ENCODE measurements at regions not wholly inside any gene's neighbourhood (a gene's known extent, or its start where the extent isn't known, plus 50 kb on each side); places are given as distances from the start of the nearest gene placed in this dataset.

DNA sequence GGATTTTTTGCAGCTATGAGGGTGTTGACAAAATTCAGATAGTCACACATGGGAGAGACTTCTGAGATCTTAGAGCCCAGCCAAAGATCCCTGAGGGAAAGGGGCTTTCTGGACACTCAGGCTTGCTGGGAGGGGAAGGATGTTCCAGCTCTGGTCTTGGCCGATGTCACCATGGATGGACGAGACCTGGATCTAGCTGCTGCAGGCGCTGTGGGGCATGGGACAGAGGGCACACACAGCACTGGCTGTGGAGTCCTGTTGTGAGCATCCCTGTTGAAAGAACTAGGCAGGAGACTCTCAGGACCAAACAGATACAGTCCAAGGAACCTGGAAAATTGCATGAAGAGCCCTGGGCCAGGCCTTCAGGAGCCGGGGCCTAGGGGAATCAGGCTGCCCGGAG is 80.1 kb upstream of the SDK2 start:
- no peak for DNase-seq (ENCODE audit: low read depth in 2 of 2)

DNA sequence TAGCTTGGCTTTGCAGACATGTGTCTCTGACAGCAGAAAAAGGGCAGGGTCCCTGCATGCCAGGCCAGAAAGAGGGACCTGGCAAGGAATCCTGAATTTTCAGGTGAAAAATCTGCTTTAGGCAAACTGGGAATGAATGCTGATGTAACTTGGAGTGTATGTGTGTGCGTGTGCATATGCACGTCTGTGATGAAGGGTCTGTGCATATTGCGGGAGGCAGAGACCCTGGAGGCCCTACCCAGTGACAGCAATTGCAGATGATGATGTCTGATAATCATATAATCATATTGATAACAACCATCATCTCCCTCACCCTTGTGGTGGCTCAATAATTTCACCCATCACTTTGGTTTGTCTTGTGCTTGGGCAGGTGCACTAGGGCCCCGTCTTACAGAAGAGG is 80.7 kb upstream of the SDK2 start:
- no peak for DNase-seq (ENCODE audit: low read depth in 2 of 2)

DNA sequence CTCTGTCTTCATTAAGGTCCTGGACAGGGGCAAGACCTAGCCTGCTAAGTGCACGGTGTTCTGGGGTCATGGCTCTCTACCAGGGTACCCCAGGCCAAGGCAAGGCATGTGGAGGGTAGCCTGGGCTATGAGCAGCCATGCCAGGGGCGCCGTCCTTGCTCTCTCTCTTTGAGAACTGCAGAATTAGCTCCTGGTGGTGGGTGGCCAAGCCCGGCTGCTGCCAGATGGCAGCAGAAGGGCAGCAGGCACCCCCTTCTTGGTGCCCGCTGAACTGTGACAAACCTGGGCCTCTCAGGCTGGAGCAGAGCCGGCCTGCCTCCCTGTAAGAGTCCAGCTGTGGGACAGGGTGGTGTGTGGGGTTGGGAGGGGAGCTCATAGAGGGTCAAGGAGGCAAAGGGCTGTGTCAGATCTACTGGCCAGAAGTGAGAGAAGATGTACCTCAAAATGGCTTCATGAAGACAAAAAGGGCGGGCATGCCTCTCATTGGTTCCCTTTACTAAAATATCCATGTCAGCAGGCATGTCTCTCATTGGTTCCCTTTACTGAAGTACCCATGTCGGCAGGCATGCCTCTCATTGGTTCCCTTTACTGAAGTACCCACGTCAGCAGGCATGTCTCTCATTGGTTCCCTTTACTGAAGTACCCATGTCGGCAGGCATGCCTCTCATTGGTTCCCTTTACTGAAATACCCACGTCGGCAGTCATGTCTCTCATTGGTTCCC is 81.7 kb upstream of the SDK2 start:
- DNase-seq (ENCODE audit: low read depth in 2 of 2): no peak

DNA sequence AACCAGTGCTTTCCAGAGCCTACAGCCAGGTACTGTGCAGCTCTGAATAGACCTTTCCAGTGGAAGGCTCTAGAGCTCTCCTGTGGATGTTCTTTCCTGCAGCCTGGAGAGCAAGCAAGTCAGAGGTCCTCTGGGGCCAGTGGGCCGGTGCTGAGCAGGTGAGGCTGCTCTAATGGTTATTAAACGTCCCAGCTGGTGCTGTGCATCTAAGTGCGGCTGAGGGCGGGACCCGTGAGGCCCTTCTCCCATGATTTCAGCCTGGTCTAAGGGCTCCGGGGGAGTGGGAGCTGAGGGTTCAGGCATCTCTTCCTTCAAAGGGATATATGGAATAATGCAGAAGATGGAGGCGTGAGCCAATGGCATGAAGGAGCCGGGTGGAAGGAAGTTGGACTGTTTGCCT is 83.7 kb upstream of the SDK2 start:
- DNase-seq (ENCODE audit: low read depth in 2 of 2): no peak

DNA sequence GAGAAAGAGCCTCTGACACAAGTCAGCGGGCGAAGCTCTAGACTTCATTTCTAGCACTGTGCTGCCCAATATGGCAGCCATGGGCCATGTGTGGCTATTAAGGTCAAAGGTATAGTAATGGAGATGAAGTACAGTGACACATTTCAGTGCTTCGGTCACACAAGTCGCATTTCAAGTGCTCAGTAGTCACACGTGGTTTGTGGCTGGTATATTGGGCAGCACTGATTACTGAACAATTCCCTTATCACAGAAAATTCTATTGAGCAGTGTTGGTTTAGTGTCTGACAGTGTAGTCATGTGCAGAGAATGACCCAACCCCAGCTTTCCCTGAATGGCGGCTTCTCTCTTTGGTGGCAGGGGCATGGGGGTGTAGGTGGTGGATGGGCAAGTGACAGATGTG is 84.9 kb upstream of the SDK2 start:
- no peak for DNase-seq (ENCODE audit: low read depth in 2 of 2)

DNA sequence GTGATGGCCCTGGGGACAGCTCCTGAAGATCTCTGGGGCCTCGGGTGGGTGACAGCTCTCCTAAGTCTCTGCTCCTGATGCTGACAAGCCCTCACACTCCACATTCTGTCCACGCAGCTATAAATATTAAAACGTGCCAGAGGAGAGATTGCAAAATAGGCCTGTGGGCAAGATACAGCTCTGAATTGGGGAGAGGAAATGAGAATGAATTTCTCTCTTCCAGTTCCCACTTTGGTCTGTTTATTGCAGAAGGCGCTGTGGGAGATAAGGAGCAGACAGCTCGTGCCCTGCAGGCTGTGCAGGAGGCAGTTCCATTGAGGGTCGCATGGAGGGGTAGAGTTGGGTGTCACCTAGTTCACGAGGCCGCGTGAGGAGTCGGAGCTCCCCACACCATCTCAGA is 87.5 kb upstream of the SDK2 start:
- DNase-seq (ENCODE audit: low read depth in 2 of 2): no peak

DNA sequence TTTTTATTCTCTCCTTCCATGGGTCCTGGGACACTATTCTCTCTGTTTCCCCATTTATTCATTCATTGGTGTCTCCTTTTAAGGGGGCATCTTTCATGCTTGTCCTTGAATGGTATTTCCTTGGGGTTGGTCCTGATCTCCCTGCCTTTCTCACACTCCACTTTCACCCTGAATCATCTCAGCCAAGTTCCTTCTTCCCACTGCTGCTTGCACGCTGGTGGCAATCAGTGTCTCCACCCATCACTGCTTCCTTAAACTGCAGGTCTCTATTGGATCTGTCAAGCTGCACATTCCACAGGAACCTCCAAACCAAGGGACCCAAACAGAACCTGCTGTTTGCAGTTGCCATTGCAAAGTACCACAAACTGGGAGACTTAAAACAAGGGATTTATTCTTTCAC is 89.3 kb upstream of the SDK2 start:
- DNase-seq (ENCODE audit: low read depth in 2 of 2): no peak

DNA sequence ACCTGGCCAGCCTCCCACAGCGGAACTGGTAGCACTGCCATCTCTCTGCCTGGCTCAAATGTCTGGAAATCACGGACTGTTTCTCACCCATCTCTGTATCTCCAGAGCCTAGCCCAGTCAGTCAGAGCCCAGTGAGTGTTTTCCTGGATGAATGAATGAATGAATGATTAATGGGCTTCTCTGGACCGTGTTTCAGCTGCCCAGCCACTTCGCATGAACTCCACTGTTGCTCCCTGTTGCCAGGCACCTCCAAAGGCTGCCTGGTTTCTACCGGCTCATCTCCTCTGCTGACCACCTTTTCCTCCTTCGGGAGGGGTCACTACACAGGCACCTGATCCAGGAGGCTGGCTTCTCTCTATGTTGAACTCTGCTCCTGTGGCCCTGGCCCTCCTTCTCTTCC is 91.0 kb upstream of the SDK2 start:
- no peak for DNase-seq (ENCODE audit: low read depth in 2 of 2)

DNA sequence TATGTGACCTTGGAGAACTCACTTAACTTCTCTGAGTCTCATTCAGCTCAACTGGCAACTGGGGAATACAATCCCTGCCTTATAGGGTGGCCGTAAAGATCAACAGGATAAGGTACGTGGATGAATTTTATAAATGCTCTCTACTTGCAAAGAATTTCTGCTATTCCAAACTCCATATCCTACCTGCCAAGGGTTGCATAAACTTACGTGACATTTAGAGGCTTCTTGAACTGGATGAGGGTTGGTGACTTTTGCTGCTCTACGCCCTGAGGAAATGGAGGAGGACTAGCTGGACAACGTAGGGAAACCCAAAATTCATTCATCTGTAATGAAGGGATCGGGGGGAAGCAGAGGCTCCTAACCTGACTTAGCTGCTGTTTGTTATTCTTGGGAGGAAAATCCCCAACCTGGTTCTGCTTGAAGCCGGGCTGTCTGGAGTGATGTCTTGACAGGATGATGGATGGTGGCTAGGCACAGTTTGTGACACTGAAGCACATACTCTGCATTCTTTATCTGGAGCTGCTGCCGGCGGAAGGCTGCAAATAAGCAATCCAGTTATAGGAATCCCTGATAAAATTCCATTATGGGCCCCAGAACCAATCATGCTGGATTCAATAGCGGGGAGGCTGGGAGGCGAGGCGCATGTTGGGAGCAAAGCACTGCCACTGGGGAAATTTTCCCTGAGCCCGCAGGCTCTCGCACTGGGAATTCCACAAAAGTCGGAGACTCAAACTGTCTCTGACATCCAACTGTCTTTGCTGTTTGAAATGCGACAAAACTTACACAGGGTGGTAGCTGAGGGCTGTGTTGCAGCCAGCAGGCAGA is 94.7 kb upstream of the SDK2 start:
- DNase-seq (ENCODE audit: low read depth in 2 of 2): no peak

DNA sequence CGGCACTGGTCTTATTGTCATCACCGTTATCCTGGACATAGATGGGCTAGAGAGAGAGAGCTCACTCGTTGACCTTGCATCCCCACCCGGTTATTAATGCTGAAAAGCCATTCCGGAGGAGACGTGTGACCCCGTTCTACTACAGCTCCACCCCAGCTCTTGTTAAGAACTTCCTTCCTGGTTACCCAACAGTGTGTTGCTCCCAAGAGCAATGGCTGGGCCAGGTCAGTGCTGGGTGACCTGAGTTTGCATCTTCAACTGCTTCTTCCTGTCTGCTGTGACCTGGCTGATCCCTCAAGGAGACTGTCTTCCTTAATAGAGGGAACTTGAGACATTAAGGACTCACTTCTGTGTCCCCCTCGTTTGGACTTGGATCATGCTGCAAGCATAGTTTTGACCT is 96.1 kb upstream of the SDK2 start:
- no peak for DNase-seq (ENCODE audit: low read depth in 2 of 2)

DNA sequence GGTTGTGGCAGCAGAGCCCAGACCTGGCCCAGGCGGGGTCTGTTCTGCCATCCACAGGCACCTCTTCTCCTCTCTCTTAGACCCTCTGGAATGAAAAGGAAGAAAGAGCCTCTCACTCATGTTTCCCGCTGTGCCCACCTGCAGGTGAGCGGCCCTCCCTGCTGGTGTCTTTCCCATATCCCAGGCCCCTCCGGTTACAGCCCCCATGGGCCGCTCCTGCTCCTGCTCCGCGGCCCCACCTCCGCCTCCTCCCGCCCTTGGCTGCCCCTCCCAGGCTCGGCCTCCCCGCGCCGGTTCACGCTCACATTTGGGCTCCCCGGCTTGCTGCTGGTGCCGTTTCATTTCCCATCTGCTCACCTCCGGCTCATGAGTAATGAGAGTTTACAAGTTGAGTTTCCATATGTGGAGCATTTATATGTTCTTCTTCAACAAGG is 98.7 kb upstream of the SDK2 start:
- no peak for DNase-seq (ENCODE audit: low read depth in 2 of 2)

DNA sequence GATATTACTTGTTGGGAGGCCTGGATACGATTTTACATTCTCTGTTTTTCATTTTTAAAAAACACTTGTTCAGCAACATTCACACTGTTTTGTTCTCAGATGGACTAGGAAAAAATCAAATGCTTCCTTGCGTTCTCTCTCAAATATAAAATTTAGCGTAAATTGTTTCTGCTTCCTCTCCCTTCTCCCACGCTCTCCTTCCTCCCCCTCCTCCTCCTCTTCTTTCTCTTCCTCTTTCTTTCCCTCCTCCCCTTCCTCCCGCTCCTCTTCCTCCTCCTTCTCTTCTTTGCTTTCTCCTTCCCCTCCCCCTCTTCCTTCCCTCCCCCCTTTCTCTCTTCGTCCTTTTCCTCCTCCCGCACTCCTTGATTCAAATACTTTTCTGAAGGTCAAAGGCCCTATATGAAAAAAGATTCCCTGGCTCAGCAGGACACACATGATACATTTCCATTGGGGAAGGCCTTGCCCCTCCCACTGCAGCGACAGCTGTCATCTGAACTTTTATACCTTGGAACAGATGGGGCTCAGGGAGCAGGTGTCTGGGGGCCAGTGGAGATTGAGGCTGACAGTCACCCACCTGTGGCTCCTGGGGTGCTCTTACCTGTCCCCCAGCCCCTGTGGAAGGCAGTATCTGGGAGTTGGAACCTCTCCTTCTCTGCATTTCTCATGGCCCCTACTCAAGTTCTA is 99.4 kb upstream of the SDK2 start:
- no peak for DNase-seq (ENCODE audit: low read depth in 2 of 2)

DNA sequence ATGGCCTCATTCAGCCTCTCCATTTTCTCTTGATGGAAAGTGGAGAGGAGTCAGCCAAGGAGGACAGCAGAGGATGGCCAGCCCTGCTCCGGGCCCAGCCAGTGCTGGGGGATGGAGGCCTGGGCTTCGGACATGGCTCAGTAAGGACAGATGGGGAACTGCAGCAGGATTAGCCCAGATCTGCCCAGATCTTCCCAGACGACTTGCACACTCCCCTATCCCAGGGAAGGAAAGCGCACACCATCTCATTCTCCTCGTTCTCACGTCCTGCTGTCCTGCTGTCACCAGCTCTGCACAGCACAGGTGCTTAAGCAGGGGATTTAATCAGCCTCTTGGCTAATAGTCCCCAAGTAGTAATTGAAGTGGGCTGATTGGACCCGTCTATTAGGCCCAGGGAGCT is 100.2 kb upstream of the SDK2 start:
- DNase-seq (ENCODE audit: low read depth in 2 of 2): no peak

DNA sequence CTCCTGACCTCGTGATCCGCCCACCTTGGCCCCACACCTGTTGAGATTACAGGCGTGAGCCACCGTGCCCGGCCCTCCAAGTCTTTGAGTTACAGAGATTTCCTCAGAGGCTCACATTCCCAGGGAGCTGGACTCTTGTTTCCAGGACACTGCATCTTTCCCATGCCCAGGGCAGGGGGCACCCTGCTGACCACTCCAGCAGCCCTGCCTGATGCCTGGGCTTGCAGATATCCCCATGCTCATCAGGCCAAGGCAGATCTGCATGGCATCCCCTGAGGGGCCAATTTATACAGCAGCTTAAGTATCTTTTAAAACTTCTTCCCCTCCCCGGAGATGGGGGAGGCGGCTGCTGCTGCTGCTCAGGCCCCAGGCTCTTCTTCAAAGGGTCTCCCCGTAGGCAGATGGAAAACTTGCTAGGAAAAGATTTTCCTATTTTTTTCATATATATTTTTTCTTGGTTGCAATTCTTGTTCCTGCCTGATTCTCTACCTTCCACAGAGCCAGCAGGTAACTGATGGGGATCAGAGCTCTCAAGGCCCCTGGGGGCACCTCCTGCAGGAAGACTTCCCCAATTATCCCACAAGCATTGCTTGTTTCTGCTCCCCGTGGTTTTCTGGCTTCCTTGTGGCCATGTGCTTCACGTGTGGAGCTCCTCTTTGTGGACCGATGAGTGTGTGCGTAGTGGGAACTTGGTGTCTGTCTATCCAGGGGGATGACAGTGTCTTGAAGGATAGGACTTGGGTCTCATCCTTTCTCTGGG is 102.2 kb upstream of the SDK2 start:
- DNase-seq (ENCODE audit: low read depth in 2 of 2): no peak

DNA sequence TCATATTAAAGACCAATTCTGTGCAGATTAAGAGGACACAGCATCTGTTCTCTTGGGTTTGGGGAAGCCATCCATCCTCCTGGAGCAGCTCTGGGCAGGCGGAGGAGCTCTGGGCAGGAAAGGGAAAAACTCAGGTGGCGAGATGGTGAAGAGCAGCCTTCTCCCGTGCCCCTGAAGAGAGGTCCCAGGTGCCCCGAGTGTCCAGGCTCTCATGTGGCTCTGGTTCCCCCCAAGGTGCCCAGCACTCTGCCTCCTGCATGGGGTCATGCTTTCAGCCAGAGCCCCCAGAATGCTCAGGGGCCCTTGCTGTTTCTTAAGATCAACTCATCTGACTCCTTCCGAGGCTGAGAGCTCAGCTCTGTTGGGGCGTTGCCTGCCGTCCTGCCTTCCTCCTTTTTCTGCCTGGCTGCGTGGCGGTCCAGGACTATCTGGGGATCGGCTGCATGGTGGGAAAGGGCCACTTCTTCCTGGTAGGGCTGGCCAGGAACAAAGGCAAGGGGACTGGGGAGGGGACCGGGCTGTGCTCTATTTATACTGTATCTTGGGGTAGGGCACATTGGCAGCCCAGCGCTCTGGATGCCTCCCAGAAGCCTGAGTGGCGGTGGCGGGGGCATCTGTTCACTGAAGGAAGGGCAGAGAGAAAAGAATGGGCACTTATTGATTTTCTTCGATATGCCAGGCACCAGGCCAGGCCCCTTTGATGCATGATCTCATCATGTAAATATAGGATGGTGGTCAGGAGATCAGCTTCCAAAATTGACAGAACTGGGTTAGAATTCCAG is 103.2 kb upstream of the SDK2 start:
- no peak for DNase-seq (ENCODE audit: low read depth in 2 of 2)

DNA sequence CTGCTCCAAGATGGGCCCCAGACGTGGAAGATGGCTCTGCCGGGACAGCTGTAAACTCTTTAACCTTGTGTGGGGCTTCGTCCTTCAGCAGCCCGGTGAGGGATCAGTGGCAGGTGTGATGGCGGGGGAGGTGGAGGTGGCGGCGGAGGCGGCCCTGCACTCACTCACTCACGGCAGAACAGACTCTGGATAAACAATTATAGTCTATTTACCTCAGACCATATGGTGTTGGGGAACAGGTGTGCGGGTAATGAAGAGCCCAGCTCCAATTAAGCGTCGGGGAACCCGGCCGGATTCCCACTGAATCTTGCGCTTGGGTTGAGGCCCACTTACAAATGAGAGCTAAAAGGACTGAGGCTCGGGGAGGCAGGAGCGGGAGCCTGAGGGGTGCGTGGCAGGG is 104.3 kb upstream of the SDK2 start:
- no peak for DNase-seq (ENCODE audit: low read depth in 2 of 2)

DNA sequence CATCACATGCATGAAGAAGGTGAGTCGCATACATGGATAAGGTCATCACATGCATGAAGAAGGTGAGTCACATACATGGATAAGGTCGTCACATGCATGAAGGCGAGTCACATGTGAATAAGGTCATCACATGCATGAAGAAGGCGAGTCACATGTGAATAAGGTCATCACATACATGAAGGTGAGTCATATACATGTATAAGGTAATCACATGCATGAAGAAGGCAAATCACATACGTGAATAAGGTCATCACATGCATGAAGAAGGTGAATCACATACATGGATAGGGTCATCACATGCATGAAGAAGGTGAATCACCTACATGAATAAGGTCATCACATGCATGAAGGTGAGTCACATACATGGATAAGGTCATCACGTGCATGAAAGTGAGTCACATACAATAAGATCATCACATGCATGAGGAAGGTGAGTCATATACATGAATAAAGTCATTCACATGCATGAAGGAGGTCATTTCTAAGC is 105.1 kb upstream of the SDK2 start:
- DNase-seq (ENCODE audit: low read depth in 2 of 2): no peak

DNA sequence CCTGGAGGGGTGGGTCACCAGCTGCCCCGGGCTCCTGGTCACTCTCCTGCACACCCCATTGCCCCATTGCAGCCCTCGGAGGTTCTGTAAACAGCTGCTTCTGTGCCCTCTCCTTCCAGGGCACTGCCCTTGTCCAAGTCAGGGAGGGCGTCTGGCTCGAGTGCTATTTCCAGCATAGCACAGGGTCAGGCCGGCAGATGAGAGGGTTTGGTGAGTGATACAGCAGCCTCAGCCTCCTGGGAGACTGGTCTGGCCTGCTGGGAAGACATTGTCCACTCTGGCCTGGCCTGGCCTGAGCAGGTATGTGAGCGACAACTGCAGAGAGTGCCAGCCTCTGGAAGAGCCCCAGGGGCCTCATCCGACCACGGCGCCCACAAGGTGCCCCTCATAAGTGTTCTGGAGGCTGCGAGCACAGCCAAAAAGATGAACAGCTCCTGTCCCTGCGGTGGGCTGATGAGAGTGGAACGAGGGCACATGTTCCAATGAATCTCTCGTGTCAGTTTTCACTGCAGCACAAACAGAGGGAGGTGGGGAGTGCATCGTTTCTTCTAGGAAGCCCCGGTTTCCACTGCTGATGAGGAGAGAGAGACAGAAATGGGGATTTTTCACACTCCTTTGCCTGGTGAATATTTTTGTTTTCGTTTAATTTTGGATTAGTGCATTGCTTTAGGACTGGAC is 105.8 kb upstream of the SDK2 start:
- DNase-seq (ENCODE audit: low read depth in 2 of 2): no peak

DNA sequence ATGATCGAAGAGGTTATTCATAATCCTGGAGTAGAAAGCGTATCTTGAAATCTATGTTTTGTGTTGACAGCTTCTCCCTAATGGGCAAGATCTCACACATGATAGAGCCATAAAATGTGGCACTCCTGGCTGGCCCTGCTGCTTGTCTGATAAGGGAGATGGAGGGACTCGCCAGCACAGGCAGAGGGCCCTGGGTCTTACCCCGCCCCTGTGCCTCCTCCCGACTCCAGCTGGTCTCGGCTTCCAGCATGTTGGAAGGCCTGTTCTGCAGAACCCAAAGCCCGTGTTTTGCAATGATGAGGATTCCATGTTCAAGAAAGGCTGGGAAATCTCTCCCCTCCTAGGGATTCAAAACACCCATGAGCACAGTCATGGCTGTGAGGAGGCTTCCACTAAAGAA is 106.7 kb upstream of the SDK2 start:
- DNase-seq (ENCODE audit: low read depth in 2 of 2): no peak

DNA sequence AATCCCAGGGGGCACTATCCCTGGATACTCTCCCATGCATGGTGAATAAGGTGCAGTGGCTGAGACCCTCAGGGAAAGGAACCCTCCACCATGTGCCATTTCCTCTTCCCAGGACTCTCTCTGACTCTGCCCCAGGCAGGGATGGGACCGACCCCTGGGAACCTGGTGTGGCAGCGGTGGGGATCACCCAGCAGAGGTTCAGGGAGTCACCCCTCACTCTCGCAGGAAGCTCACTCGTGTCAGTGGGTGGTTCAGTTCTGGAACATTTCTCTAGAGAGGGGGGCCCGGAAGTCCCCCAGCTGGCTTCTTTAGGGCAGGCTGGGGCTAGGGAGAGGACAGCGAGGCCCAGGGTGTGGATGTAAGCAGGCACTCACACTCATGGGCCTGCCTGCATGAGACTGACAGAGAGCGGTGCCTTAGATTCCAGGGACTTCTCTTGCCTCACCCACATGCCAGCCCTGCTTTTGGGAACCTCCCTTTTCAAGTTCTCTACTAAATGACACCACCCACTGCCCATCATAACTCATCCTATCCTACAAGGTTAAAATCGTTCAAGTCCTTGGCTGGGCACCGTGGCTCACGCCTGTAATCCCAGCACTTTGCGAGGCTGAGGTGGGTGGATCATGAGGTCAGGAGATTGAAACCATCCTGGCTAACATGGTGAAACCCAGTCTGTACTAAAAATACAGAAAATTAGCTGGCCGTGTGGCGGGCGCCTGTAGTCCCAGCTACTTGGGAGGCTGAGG is 109.7 kb upstream of the SDK2 start:
- DNase-seq (ENCODE audit: low read depth in 2 of 2): no peak

Measured in stimulated activated CD4-positive, alpha-beta T cell treated with anti-CD3 and anti-CD28 coated beads, Interleukin-1b, Interleukin-23, amount 100 ng/mL, for 4 hours (primary cell).